IMR-90 (cell line): ENCODE measurements at regions not wholly inside any gene's neighbourhood (a gene's known extent, or its start where the extent isn't known, plus 50 kb on each side); places are given as distances from the start of the nearest gene placed in this dataset.

Experiments used
- BHLHE40 ChIP-seq: fragments of 150-350 bp; IDR thresholded peaks from 2 replicates; pipeline ENCODE4 v1.6.1; 2016; ENCODE audit warnings: mild to moderate bottlenecking, low read depth, low read length
- MAFK ChIP-seq: IDR thresholded peaks from 2 replicates; pipeline ENCODE4 v1.6.1; 2012; ENCODE audit warnings: low read depth, low read length, improper control_type of control experiment
- POLR2A ChIP-seq: IDR thresholded peaks from 2 replicates; pipeline ENCODE4 v1.6.1; 2012; ENCODE audit warnings: mild to moderate bottlenecking, low read depth, low read length
- RCOR1 ChIP-seq: IDR thresholded peaks from 2 replicates; pipeline ENCODE4 v1.6.1; 2012; ENCODE audit warnings: mild to moderate bottlenecking, low read length, improper control_type of control experiment; ENCODE audit not compliant: insufficient replicate concordance
- RFX5 ChIP-seq: IDR thresholded peaks from 2 replicates; pipeline ENCODE4 v1.8.0; 2012; ENCODE audit warnings: low read depth, mild to moderate bottlenecking, low read length, moderate library complexity
- TF ChIP-seq, protein P1 (sequence below): conservative IDR thresholded peaks from 2 replicates; pipeline ENCODE4 v1.5.1; 2012; ENCODE audit warnings: mild to moderate bottlenecking, low read depth, low read length, improper control_type of control experiment
- TF ChIP-seq, protein P2 (sequence below): fragments of 150-350 bp; IDR thresholded peaks from 2 replicates; pipeline ENCODE4 v1.6.1; 2016; ENCODE audit warnings: low read depth, mild to moderate bottlenecking, low read length, moderate library complexity, borderline replicate concordance
- TF ChIP-seq, protein P3 (sequence below): fragments of 150-350 bp; IDR thresholded peaks from 2 replicates; pipeline ENCODE4 v1.6.1; 2017; ENCODE audit warnings: mild to moderate bottlenecking, antibody characterized with exemption, low read length, low read depth

DNA sequence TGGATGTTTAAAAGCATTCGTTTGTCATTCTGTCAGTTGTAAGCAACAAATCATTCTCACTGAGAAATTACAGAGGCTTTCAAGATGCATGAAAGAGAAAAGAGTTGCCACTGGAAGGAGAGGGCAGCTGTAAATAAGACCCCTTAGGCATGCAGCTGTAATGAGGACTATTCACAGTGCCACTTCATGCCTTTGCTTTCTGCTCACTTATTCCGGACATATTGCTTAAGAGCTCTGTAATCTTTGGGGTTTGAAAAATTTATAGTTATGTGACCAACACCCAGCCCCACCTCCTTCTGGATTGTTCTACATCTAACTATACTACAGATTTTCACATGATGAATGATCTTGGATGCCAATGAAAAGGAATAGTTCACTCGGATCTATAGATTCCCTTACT lies 194.8 kb upstream of the DCN start:
- TF ChIP-seq, protein P1, sequence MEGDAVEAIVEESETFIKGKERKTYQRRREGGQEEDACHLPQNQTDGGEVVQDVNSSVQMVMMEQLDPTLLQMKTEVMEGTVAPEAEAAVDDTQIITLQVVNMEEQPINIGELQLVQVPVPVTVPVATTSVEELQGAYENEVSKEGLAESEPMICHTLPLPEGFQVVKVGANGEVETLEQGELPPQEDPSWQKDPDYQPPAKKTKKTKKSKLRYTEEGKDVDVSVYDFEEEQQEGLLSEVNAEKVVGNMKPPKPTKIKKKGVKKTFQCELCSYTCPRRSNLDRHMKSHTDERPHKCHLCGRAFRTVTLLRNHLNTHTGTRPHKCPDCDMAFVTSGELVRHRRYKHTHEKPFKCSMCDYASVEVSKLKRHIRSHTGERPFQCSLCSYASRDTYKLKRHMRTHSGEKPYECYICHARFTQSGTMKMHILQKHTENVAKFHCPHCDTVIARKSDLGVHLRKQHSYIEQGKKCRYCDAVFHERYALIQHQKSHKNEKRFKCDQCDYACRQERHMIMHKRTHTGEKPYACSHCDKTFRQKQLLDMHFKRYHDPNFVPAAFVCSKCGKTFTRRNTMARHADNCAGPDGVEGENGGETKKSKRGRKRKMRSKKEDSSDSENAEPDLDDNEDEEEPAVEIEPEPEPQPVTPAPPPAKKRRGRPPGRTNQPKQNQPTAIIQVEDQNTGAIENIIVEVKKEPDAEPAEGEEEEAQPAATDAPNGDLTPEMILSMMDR: no peak
- TF ChIP-seq BHLHE40 (no peak), POLR2A (no peak), MAFK (no peak), RCOR1 (no peak), RFX5 (no peak)
- TF ChIP-seq, protein P2, sequence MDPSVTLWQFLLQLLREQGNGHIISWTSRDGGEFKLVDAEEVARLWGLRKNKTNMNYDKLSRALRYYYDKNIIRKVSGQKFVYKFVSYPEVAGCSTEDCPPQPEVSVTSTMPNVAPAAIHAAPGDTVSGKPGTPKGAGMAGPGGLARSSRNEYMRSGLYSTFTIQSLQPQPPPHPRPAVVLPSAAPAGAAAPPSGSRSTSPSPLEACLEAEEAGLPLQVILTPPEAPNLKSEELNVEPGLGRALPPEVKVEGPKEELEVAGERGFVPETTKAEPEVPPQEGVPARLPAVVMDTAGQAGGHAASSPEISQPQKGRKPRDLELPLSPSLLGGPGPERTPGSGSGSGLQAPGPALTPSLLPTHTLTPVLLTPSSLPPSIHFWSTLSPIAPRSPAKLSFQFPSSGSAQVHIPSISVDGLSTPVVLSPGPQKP: no peak
- TF ChIP-seq, protein P3, sequence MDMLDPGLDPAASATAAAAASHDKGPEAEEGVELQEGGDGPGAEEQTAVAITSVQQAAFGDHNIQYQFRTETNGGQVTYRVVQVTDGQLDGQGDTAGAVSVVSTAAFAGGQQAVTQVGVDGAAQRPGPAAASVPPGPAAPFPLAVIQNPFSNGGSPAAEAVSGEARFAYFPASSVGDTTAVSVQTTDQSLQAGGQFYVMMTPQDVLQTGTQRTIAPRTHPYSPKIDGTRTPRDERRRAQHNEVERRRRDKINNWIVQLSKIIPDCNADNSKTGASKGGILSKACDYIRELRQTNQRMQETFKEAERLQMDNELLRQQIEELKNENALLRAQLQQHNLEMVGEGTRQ: no peak
